GM12878 (cell line): ENCODE measurements at regions not wholly inside any gene's neighbourhood (a gene's known extent, or its start where the extent isn't known, plus 50 kb on each side); places are given as distances from the start of the nearest gene placed in this dataset.
"Not testable (repeated sequence)": the region's sequence is repeated elsewhere in the genome, so short reads cannot be mapped to it uniquely, and the experiment has no call there.

Source experiments
- ATAC-seq: fragments of 200-7000 bp; cut with Tn5 transposase; 3 replicates; pipeline ENCODE4 v1.9.1; 2020; ENCODE audit warnings: mild to moderate bottlenecking, moderate library complexity
- BruUV-seq: library from RNA; stranded (reverse); fragments of 400-500 nt; replicated peaks from 2 replicates; lab custom pipeline; 2021; lab: Mats Ljungman, UMichigan
- CTCF ChIA-PET: fragments of 300-600 bp; sonication (Branson Sonifier 250); formaldehyde crosslinking; extraction: SDS; loops from one replicate; lab custom pipeline; 2021; ENCODE audit warnings: inconsistent platforms; lab: Yijun Ruan, JAX
- POLR2A ChIA-PET: fragments of 350-600 bp; formaldehyde crosslinking; extraction: SDS; loops from one replicate; lab custom pipeline; 2021; ENCODE audit warnings: inconsistent platforms; lab: Charles Lee
- RAD21 ChIA-PET: fragments of 300-600 bp; sonication (Branson Sonifier 250); formaldehyde crosslinking; loops from one replicate; lab custom pipeline; 2023; ENCODE audit warnings: antibody characterized with exemption; ENCODE audit not compliant: unreplicated experiment; lab: Charles Lee
- SMC1A ChIA-PET: fragments of 300-600 bp; sonication (Branson Sonifier 250); formaldehyde crosslinking; loops from one replicate; lab custom pipeline; 2023; ENCODE audit not compliant: unreplicated experiment, uncharacterized antibody; lab: Charles Lee
- DNase-seq: peaks from one replicate; pipeline ENCODE4 v3.0.0-alpha.2; 2011; ENCODE audit warnings: low read depth, low spot score
- FAIRE-seq: peaks from 3 replicates; lab custom pipeline; 2011; peaks lifted over from hg19 to GRCh38; lab: Jason Lieb, UNC
- H2AFZ ChIP-seq: 2 replicates; pipeline ENCODE4 v1.6.0; 2011; ENCODE audit warnings: low read depth, low read length, control low read depth; ENCODE audit not compliant: control insufficient read depth
- H3K27ac ChIP-seq: 2 replicates; pipeline ENCODE4 v1.5.1; 2011; ENCODE audit warnings: control low read depth; ENCODE audit not compliant: control insufficient read depth, insufficient read depth
- H3K27me3 ChIP-seq, 2 experiments: replicated peaks in 1 of 2; 2 replicates each; pipeline versions ENCODE4 v1.6.0 to v1.6.1; 2011; ENCODE audit warnings: low read length in 1 of 2; ENCODE audit not compliant: control insufficient read depth in 2 of 2, insufficient read depth in 2 of 2
- H3K36me3 ChIP-seq, 2 experiments: 2 replicates each; pipeline ENCODE4 v1.5.1; 2011; ENCODE audit warnings: low read length in 1 of 2; ENCODE audit not compliant: control insufficient read depth in 2 of 2, insufficient read depth in 2 of 2
- H3K4me1 ChIP-seq: 2 replicates; pipeline ENCODE4 v1.6.1; 2011; ENCODE audit warnings: mild to moderate bottlenecking, low read length, moderate library complexity, mixed read lengths; ENCODE audit not compliant: control insufficient read depth, insufficient read depth
- H3K4me2 ChIP-seq: 2 replicates; pipeline ENCODE4 v1.6.0; 2011; ENCODE audit warnings: control low read depth; ENCODE audit not compliant: control insufficient read depth, insufficient read depth
- H3K4me3 ChIP-seq: fragments of 200-600 bp; sonication (generic); 2 replicates; pipeline ENCODE4 v1.5.1; 2016
- H3K79me2 ChIP-seq: 2 replicates; pipeline ENCODE4 v1.6.0; 2011; ENCODE audit warnings: low read length; ENCODE audit not compliant: control insufficient read depth, insufficient read depth
- H3K9ac ChIP-seq: 2 replicates; pipeline ENCODE4 v1.8.0; 2011; ENCODE audit warnings: low read length, control low read depth, mixed read lengths; ENCODE audit not compliant: control insufficient read depth, insufficient read depth
- H3K9me3 ChIP-seq: replicated peaks from 3 replicates; pipeline ENCODE4 v1.5.1; 2011; ENCODE audit warnings: mild to moderate bottlenecking, low read length; ENCODE audit not compliant: control insufficient read depth, insufficient read depth
- H4K20me1 ChIP-seq: 2 replicates; pipeline ENCODE4 v1.6.0; 2011; ENCODE audit not compliant: control insufficient read depth, insufficient read depth
- WGBS: methylation state at CpG from one replicate; pipeline ENCODE4 v1.1.6; 2016; ENCODE audit warnings: low lambda C conversion rate; ENCODE audit not compliant: insufficient replicate concordance, insufficient coverage; ENCODE audit errors: missing lambda C conversion rate; 5-methylcytosine and 5-hydroxymethylcytosine counted together
- in situ Hi-C: fragments of 300-500 bp; cut with MboI; formaldehyde crosslinking; loops from 9 replicates; pipeline ENCODE4 v1.14.3; 2018; ENCODE audit warnings: mixed read lengths
- intact Hi-C: fragments of 100-400 bp; cut with micrococcal nuclease; formaldehyde crosslinking; loops from one replicate; pipeline ENCODE4 v1.14.2; 2022; ENCODE audit not compliant: unreplicated experiment
- TF ChIP-seq, protein P1 (sequence below): fragments of 150-350 bp; IDR thresholded peaks from 2 replicates; pipeline ENCODE4 v1.6.1; 2014; ENCODE audit warnings: mild to moderate bottlenecking, low read depth, low read length

DNA sequence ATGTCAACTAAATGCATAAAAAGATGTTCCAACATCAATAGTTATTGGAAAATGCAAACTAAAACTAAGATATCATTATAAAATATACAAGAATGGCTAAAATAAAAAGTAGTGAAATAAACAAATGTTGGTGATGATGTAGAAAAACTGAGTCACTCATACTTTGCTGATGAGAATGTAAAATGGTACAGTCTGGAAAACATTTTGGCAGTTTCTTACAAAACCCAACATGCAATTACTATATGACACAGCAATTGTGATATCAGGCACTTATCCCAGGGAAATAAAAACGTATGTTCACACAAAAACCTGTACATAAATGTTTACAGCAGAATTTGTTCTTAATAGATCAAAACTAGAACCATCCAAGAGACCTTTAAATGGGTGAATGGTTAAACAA is 182.6 kb downstream of the RTL9 start:
- no peaks in the 10 kb centered on the region for H4K20me1 ChIP-seq

DNA sequence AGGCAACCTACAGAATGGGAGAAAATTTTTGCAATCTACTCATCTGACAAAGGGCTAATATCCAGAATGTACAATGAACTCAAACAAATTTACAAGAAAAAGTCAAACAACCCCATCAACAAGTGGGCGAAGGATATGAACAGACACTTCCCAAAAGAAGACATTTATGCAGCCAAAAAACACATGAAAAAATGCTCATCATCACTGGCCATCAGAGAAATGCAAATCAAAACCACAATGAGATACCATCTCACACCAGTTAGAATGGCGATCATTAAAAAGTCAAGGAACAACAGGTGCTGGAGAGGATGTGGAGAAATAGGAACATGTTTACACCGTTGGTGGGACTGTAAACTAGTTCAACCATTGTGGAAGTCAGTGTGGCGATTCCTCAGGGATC is 192.2 kb downstream of the RTL9 start:
- FAIRE-seq, H2AFZ ChIP-seq, H3K4me2 ChIP-seq, CTCF ChIA-PET, BruUV-seq, H3K9ac ChIP-seq, H3K27ac ChIP-seq, H4K20me1 ChIP-seq, in situ Hi-C loops, ATAC-seq, RAD21 ChIA-PET, H3K36me3 ChIP-seq, intact Hi-C loops, H3K4me3 ChIP-seq, DNase-seq, POLR2A ChIA-PET, SMC1A ChIA-PET, H3K9me3 ChIP-seq, H3K4me1 ChIP-seq, H3K27me3 ChIP-seq, H3K79me2 ChIP-seq: not testable (repeated sequence)
- WGBS = 36% methylated on average over 4 of the region's 4 CpGs

More for the DNA sequence above, 182.6 kb downstream of the RTL9 start:
- no peak overlapping the region for H3K27ac ChIP-seq
- H3K9me3 ChIP-seq = no peaks in the 10 kb centered on the region
- no peaks in the 10 kb centered on the region for H3K79me2 ChIP-seq
- H3K4me3 ChIP-seq = no peak overlapping the region
- in situ Hi-C loops (no loop called here), intact Hi-C loops (no loop called here)
- no TSS peak for BruUV-seq
- 0% methylated on average over 1 of the region's 1 CpG for WGBS
- ChIA-PET POLR2A (no interaction called here), RAD21 (no interaction called here), SMC1A (interaction anchor here (1.3 kb wide), 1 partner anchor 9 kb away, joined by 3 read pairs; no protein-coding TSS in a partner anchor), CTCF (no interaction called here)
- no peak overlapping the region for H3K4me2 ChIP-seq
- FAIRE-seq = no peak
- no peak for DNase-seq
- no peak overlapping the region for H2AFZ ChIP-seq
- H3K27me3 ChIP-seq = no peaks in the 10 kb centered on the region
- TF ChIP-seq, protein P1, sequence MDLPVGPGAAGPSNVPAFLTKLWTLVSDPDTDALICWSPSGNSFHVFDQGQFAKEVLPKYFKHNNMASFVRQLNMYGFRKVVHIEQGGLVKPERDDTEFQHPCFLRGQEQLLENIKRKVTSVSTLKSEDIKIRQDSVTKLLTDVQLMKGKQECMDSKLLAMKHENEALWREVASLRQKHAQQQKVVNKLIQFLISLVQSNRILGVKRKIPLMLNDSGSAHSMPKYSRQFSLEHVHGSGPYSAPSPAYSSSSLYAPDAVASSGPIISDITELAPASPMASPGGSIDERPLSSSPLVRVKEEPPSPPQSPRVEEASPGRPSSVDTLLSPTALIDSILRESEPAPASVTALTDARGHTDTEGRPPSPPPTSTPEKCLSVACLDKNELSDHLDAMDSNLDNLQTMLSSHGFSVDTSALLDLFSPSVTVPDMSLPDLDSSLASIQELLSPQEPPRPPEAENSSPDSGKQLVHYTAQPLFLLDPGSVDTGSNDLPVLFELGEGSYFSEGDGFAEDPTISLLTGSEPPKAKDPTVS = no peak
- no peaks in the 10 kb centered on the region for H3K4me1 ChIP-seq
- no peaks in the 10 kb centered on the region for H3K36me3 ChIP-seq
- no peak overlapping the region for H3K9ac ChIP-seq
- no peak for ATAC-seq
